SIG-M5 treated with dmso at 0.1 percent for 504 hours (cell line): ENCODE measurements at regions not wholly inside any gene's neighbourhood (a gene's known extent, or its start where the extent isn't known, plus 50 kb on each side); places are given as distances from the start of the nearest gene placed in this dataset.
"Not testable (repeated sequence)": the region's sequence is repeated elsewhere in the genome, so short reads cannot be mapped to it uniquely, and the experiment has no call there.

Experiments
- DNase-seq: peaks from one replicate; lab custom pipeline; 2025; ENCODE audit not compliant: unreplicated experiment; lab: John Stamatoyannopoulos, UW

GRCh38 chr12:42932936-42933335 lies 343.4 kb upstream of the PRICKLE1 start:
- no peak for DNase-seq

GRCh38 chr12:42926232-42926631 lies 336.7 kb upstream of the PRICKLE1 start:
- no peak for DNase-seq

GRCh38 chr12:42924482-42924881 lies 334.9 kb upstream of the PRICKLE1 start:
- no peak for DNase-seq

- DNase-seq = no peak
These were observed 334.0 kb upstream of the PRICKLE1 start for GRCh38 chr12:42923583-42923982.

- DNase-seq = no peak
These were observed 333.6 kb upstream of the PRICKLE1 start for GRCh38 chr12:42923156-42923555.

DNA sequence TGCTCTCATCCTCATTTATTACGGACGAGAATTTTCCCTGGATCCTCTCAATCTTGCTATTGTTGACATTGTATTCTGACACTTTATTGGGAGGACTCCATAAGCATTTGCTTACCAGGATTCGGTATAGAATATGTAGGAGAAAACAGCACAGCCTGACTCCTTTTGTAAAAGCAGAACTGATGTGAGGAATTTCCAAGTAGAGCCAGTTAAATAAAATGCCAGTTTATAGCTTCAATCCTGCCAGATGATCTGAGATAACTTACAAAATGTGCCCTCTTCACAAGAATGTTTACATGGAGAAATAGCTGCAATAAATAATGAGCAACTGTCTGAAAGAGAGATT lies 332.9 kb upstream of the PRICKLE1 start:
- DNase-seq = no peak

- no peak for DNase-seq
These were observed 332.4 kb upstream of the PRICKLE1 start for GRCh38 chr12:42921741-42922504.

DNA sequence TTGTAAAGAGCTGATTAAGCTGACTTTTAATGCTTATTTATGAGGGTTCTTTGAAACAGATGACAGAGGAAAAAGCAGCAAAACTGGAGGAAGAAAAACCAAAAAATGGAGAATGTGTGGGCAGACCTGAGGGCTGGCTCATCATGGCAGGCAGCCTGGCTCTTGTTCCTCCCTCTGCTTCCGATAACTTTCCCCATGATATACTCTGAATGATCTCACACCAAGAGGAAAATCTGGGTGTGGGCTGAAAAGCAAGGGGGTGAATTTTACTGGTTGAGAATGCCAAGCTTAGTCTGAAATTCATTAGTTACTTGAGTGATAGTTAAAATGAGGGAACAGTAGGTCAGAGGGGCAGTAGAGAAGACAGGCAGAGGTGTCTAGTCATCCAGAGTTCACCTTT lies 330.1 kb upstream of the PRICKLE1 start:
- DNase-seq = no peak

DNA sequence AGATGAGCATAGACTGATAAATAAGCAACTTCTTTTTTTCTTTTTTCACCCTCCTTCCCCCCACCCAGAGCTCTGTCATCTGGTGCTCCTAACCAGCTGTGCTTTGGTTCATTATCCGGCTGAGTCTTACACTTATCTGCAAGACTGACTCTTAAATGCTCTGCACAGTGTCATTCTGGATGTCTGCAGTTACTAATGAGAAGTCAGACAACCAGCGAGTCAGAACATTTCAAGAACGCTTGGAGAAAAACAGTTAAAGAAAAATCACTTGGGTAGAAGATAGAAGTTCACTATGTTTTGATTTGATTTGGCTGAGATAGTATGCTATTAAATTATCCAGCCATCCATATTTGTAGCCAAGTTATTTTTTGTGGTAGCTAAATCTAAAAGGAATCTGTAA lies 328.9 kb upstream of the PRICKLE1 start:
- DNase-seq = no peak

DNA sequence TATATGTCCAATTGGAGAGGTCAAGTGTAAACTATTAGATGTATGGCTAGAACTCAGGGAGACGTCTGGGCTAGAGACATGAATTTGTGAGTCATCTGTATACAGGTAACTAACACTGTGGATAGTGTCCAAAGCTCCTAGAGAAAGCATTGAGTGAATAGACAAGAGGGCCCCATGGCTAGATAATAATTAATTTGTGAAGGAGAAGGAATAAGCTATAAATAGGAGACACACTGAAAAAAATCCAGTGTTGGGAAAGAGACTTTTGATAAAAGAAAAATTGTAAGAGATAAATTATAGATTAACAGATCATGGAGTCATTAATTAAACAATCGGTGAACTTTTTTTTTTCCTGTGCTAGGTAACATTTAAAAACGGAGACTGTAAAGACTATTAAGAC lies 326.6 kb upstream of the PRICKLE1 start:
- no peak for DNase-seq

DNA sequence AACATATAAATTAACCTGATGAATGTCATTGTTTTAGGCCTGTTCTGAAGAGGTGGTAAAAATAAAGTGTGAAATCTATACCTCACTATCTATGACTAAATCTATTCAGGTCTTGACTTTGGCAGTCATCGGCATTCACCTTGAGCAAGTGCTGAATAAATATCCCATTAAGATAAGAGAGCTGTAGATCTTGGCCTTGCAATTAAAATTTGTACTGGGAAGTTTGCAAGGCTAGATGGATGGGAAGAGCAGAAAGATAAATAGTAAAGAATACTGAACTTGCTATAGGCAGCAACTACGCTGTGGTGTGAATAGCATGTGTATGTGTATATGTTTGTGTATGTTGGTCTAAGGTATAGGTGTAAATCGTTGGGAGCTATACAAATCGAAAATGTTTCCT lies 325.9 kb upstream of the PRICKLE1 start:
- DNase-seq = no peak

DNA sequence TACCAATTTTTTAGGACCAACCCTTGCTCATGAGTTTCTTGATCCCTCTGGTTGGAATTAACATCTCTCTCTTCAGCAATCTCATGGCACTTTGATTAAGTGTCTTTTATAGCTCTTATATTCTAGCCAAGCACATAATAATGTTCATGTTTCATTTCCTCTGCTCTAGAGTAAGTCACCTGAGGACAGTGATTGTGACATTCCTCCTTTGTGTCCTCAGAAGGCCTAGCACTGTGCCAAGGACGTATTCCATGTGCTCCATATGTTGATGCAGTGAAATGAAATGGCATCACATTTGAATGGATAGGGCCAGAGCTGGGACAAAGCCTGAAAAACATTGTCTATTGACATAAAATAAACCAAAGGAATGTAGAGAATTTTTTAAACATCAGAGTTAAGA lies 322.8 kb upstream of the PRICKLE1 start:
- DNase-seq = no peak

DNA sequence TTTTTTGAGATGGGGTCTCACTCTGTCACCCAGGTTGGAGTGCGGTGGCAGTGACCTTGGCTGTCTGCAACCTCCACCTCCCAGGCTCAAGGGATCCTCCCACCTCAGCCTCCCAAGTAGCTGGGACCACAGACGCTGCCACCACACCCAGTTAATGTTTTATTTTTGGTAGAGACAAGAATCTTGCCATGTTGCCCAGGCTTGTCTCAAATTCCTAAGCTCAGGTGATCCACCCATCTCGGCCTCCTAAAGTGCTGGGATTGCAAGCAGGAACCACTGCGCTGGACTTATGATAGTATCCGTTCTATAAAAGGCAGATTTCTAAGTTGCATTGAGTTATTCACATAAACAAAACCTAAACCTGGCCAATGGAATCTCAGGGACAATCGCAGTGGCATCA lies 321.1 kb upstream of the PRICKLE1 start:
- DNase-seq = no peak

GRCh38 chr12:42908712-42909111 lies 319.2 kb upstream of the PRICKLE1 start:
- DNase-seq = no peak

GRCh38 chr12:42906801-42907200 lies 317.3 kb upstream of the PRICKLE1 start:
- not testable (repeated sequence) for DNase-seq

DNA sequence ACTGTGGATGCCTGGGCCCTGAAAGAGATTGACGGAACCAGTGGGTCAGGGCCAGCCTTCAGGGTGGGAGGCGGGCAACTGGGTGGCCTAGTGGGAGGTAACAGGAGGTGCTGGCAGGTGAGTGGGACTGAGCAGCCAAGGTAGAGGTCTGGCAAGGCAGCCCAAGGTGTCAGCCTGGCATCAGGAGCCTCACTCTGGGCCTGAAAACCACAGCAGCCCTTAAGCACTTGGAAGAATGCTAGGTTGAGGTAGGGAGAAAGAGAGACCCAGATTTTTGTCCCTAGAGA lies 315.8 kb upstream of the PRICKLE1 start:
- DNase-seq = no peak

DNA sequence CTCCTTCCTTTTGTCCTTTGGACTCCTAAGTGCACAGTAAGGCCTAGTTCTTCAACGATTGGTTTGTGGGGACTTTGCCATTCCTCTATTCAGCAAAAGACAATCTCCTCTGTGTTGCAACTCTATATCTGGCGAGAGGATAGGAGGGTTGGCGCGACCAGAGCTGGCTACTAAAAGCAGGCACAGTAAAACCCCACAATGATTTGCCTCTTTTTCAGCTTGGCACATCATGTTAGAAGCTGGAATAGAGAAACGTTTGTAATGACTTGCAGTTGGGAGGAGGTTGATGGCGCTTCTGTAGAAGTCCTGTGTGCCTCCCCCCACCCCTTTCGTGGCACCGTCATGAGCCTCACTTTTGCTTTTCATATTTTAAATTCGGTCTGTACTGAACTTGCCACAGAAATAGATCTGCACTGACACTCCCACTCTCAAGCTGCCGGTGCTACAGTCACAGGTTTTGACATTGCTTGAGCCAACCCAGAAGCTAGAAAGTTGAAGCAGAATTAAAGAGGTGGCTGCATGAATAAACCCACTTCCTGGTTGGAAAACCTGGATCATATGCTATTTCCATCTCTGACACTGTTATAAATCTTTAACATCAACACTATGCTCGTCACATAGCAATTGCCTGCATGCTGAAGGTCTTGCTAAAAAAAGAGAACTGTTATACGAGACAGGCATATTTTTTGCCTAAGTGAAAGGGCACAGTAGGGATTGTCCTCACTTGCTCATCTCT lies 315.3 kb upstream of the PRICKLE1 start:
- no peak for DNase-seq

DNA sequence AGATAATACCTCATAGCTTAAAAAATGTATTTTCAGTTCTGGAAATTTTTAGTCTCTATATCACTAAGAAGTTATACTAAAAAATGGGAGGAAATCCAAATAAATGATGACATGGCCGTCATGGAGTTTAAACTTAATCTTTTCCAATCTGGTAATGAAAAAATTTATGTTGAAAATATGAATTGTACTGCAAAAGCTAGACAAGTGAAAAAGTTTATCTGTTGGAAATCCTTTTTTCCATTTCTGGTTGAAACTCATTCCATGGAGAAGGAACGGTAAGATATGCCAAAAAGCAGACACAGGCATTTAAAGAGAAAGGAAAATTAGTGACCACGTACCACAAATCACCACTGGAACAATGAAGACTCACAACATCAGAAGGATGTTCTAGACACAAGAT lies 314.2 kb upstream of the PRICKLE1 start:
- no peak for DNase-seq

DNA sequence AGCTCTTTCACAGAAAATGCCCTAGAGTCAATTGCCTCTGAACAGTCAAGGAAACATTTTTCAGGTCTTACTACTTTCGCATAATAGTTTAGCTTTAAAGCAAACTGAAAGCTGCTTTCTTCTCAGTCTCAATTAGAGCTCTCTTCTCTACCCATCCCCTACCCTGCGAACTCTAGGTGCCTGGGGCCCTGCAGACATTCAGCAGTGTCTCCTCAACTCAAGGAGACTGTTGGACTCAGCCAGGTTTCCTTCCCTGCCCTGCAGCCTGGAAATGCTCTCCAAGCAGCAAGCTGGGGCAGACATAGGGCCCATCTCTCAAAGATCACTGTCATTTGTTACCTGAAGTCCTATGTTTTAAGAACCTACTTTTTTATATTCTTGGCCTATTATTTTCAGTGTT lies 312.5 kb upstream of the PRICKLE1 start:
- DNase-seq = no peak

GRCh38 chr12:42893803-42894202 lies 304.3 kb upstream of the PRICKLE1 start:
- no peak for DNase-seq

GRCh38 chr12:42892702-42893551 lies 303.4 kb upstream of the PRICKLE1 start:
- peak; percentile 16 for DNase-seq

DNA sequence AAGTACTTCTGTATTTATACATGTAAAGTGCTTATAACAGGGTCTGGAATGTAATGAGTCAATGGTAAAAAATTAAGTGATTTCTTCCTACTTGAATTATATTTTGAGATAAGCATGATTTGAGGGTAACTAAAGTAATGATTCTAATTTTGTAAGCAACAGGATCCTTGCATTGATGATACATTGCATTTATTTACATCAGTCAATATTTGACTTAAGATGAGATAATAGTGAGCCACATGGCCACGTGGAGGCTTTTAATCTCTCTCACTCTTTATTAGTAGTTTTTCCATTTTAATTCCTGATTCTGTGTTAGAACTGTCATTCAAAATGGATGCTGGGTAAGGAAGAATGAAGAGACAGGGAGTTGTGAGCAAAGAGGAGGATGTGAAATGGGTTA lies 298.1 kb upstream of the PRICKLE1 start:
- DNase-seq = no peak
